ENCODE measurements at regions not wholly inside any gene's neighbourhood (a gene's known extent, or its start where the extent isn't known, plus 50 kb on each side); places are given as distances from the start of the nearest gene placed in this dataset.

- TF ChIP-seq CTCF (conservative IDR thresholded peaks at IDR 0.05; ENCODE audit: low read depth, low read length) = no peak
- no peak overlapping the region for H3K4me3 ChIP-seq (ENCODE audit: low read depth, low read length)
- DNase-seq (ENCODE audit: low read depth) = peak; percentile 36
Measured at GRCh38 chr1:82485591-82486369, 685.0 kb downstream of the ADGRL2 start.

- no peak for DNase-seq (ENCODE audit: low read depth)
- no peak for TF ChIP-seq CTCF (conservative IDR thresholded peaks at IDR 0.05; ENCODE audit: low read depth, low read length)
- no peak overlapping the region for H3K4me3 ChIP-seq (ENCODE audit: low read depth, low read length)
Measured at GRCh38 chr1:82483146-82483545, 682.4 kb downstream of the ADGRL2 start.

- H3K4me3 ChIP-seq (ENCODE audit: low read depth, low read length) = no peak overlapping the region
- TF ChIP-seq CTCF (conservative IDR thresholded peaks at IDR 0.05; ENCODE audit: low read depth, low read length) = no peak
- DNase-seq (ENCODE audit: low read depth) = no peak
Measured at GRCh38 chr1:82478916-82479315, 678.2 kb downstream of the ADGRL2 start.

- no peak overlapping the region for H3K4me3 ChIP-seq (ENCODE audit: low read depth, low read length)
- DNase-seq (ENCODE audit: low read depth) = no peak
- TF ChIP-seq CTCF (conservative IDR thresholded peaks at IDR 0.05; ENCODE audit: low read depth, low read length) = no peak
Measured at GRCh38 chr1:82472489-82473131, 671.9 kb downstream of the ADGRL2 start.

- H3K4me3 ChIP-seq (ENCODE audit: low read depth, low read length) = no peak overlapping the region
- DNase-seq (ENCODE audit: low read depth) = no peak
- no peak for TF ChIP-seq CTCF (conservative IDR thresholded peaks at IDR 0.05; ENCODE audit: low read depth, low read length)
Measured at GRCh38 chr1:82466891-82467290, 666.2 kb downstream of the ADGRL2 start.

- DNase-seq (ENCODE audit: low read depth) = no peak
- TF ChIP-seq CTCF (conservative IDR thresholded peaks at IDR 0.05; ENCODE audit: low read depth, low read length) = no peak
- H3K4me3 ChIP-seq (ENCODE audit: low read depth, low read length) = no peak overlapping the region
Measured at GRCh38 chr1:82466416-82466815, 665.7 kb downstream of the ADGRL2 start.

- no peak for TF ChIP-seq CTCF (conservative IDR thresholded peaks at IDR 0.05; ENCODE audit: low read depth, low read length)
Measured at GRCh38 chr1:82465024-82465423, 664.3 kb downstream of the ADGRL2 start.

More at GRCh38 chr1:82465024-82465423, 664.3 kb downstream of the ADGRL2 start:
- no peak overlapping the region for H3K4me3 ChIP-seq (ENCODE audit: low read depth, low read length)
- no peak for DNase-seq (ENCODE audit: low read depth)

All from epithelial cell of proximal tubule (primary cell).